Uterus (tissue), 3 donors: ENCODE measurements at regions not wholly inside any gene's neighbourhood (a gene's known extent, or its start where the extent isn't known, plus 50 kb on each side); places are given as distances from the start of the nearest gene placed in this dataset.

Experiments
- DNase-seq, 2 donors: peaks; one replicate each; pipeline ENCODE4 v3.0.0-alpha.2; 2019 to 2020
- H3K27ac ChIP-seq, 2 donors: fragments of 200-600 bp; sonication (generic); 1 replicate in 1 of 2; 2 replicates in 1 of 2; pipeline ENCODE4 v1.5.1; 2016 to 2018
- H3K27me3 ChIP-seq, 2 donors: fragments of 200-600 bp; sonication (generic); one replicate each; pipeline ENCODE4 v1.5.1; 2018 to 2019; ENCODE audit warnings: control low read depth in 1 of 2
- H3K36me3 ChIP-seq, 2 donors: fragments of 200-600 bp; sonication (generic); one replicate each; pipeline ENCODE4 v1.5.1; 2019; ENCODE audit warnings: control low read depth in 1 of 2
- H3K4me1 ChIP-seq, 2 donors: fragments of 200-600 bp; sonication (generic); one replicate each; pipeline ENCODE4 v1.5.1; 2018 to 2019; ENCODE audit warnings: control low read depth in 1 of 2
- H3K4me3 ChIP-seq, 2 donors: fragments of 200-600 bp; sonication (generic); 1 replicate in 1 of 2; 2 replicates in 1 of 2; pipeline ENCODE4 v1.5.1; 2018 to 2019; ENCODE audit warnings: mild to moderate bottlenecking in 1 of 2
- H3K9me3 ChIP-seq, 2 donors: fragments of 200-600 bp; sonication (generic); one replicate each; pipeline ENCODE4 v1.5.1; 2019; ENCODE audit warnings: control low read depth in 1 of 2
- POLR2A ChIP-seq, 2 donors: fragments of 450-650 bp; IDR thresholded peaks; one replicate each; pipeline ENCODE4 v1.6.1; 2016; ENCODE audit warnings: antibody characterized with exemption in 2 of 2, mild to moderate bottlenecking in 1 of 2, moderate library complexity in 1 of 2
- intact Hi-C: fragments of 100-400 bp; cut with DNase I; formaldehyde crosslinking; loops from one replicate; pipeline ENCODE4 v1.15.1; 2023; ENCODE audit warnings: low total_unique reads
- TF ChIP-seq, protein P1 (sequence below), 4 experiments: fragments of 200-600 bp in 2 of 4; fragments of 450-650 bp in 2 of 4; sonication (generic) in 2 of 4; IDR thresholded peaks; one replicate each; pipeline ENCODE4 v1.5.1; 2016 to 2019; ENCODE audit warnings: antibody characterized with exemption in 4 of 4, mild to moderate bottlenecking in 2 of 4, moderate library complexity in 1 of 4
- donor health status: DM: yes; HTN: yes; CAD: no.

DNA sequence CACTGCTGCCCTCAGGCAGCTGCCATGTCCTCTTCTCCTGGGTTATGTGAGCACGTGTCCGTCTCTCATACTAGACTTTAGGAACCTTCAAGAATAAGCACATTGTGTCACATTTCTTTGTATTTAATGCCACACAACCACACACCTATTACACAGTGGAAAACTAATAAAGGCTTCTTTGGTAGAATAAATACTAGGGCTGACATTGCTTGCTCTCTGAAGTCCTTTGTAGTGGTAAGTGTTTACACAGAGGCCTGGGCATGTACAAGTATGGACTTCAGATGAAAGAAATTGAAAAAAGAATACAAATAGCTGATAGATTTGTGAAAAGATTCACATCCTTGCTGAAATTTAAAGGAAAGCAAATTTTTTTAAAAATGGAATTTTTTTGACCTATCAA is 188.1 kb upstream of the CCL2 start:
- no peaks in the 10 kb centered on the region for H3K9me3 ChIP-seq
- intact Hi-C loops, result no loop called here
- H3K27me3 ChIP-seq, result no peaks in the 10 kb centered on the region
- no peaks in the 10 kb centered on the region for H3K4me1 ChIP-seq
- no peak overlapping the region for H3K4me3 ChIP-seq
- no peaks in the 10 kb centered on the region for H3K36me3 ChIP-seq
- DNase-seq, result no peak
- no peak for TF ChIP-seq POLR2A (IDR thresholded peaks at IDR 0.05)
- TF ChIP-seq, protein P1, sequence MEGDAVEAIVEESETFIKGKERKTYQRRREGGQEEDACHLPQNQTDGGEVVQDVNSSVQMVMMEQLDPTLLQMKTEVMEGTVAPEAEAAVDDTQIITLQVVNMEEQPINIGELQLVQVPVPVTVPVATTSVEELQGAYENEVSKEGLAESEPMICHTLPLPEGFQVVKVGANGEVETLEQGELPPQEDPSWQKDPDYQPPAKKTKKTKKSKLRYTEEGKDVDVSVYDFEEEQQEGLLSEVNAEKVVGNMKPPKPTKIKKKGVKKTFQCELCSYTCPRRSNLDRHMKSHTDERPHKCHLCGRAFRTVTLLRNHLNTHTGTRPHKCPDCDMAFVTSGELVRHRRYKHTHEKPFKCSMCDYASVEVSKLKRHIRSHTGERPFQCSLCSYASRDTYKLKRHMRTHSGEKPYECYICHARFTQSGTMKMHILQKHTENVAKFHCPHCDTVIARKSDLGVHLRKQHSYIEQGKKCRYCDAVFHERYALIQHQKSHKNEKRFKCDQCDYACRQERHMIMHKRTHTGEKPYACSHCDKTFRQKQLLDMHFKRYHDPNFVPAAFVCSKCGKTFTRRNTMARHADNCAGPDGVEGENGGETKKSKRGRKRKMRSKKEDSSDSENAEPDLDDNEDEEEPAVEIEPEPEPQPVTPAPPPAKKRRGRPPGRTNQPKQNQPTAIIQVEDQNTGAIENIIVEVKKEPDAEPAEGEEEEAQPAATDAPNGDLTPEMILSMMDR (IDR thresholded peaks at IDR 0.05), result no peak
- H3K27ac ChIP-seq, result no peak overlapping the region

DNA sequence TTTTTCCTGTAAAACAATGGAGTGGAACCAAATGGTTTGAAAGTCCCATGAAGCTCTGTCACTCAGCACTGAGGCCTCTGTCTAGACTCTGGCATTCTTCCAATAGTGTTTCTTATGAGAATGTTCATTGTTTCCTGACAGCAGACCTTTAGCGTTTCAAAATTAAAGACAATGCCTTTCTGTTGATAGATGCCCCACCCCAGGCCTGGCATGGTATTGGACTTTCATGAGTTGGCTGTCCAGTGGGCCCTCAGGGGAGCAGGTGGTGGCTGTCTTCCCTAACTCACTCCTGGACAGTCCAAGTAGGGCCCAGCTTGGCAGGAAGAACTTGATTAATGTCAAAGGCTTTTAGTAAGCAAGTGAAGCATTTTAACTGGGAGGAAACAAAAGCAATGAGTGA is 186.5 kb upstream of the CCL2 start:
- no peak overlapping the region for H3K4me3 ChIP-seq
- no peak overlapping the region for H3K27ac ChIP-seq
- intact Hi-C loops, result no loop called here
- no peaks in the 10 kb centered on the region for H3K4me1 ChIP-seq
- no peak for TF ChIP-seq POLR2A (IDR thresholded peaks at IDR 0.05)
- TF ChIP-seq, protein P1 (IDR thresholded peaks at IDR 0.05), result no peak
- H3K36me3 ChIP-seq, result no peaks in the 10 kb centered on the region
- no peaks in the 10 kb centered on the region for H3K27me3 ChIP-seq
- no peaks in the 10 kb centered on the region for H3K9me3 ChIP-seq
- DNase-seq, result no peak

DNA sequence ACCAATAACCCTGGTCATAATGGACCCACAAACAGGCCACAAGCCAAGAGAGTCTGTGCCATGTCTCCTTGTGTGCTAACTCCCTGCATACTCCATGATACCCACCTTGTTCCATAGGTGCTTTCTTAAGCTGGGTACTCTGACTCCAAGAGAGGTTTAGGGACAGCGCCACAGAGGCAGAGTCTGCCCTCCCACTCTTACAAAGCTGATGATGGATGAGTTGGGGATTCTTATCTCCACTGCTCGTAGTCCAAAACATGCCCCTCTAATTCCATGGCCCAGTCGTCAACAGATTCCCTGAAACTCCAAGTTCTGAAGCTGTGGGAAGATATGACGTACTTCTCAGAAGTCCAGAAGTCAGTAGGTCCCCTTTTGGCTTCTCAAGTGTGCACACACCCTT is 184.4 kb upstream of the CCL2 start:
- DNase-seq, result no peak
- intact Hi-C loops, result no loop called here
- H3K27ac ChIP-seq, result no peak overlapping the region
- no peaks in the 10 kb centered on the region for H3K27me3 ChIP-seq
- H3K4me1 ChIP-seq, result no peaks in the 10 kb centered on the region
- TF ChIP-seq POLR2A (IDR thresholded peaks at IDR 0.05), result no peak
- TF ChIP-seq, protein P1 (IDR thresholded peaks at IDR 0.05), result no peak
- no peaks in the 10 kb centered on the region for H3K9me3 ChIP-seq
- H3K4me3 ChIP-seq, result no peak overlapping the region
- H3K36me3 ChIP-seq, result no peaks in the 10 kb centered on the region

DNA sequence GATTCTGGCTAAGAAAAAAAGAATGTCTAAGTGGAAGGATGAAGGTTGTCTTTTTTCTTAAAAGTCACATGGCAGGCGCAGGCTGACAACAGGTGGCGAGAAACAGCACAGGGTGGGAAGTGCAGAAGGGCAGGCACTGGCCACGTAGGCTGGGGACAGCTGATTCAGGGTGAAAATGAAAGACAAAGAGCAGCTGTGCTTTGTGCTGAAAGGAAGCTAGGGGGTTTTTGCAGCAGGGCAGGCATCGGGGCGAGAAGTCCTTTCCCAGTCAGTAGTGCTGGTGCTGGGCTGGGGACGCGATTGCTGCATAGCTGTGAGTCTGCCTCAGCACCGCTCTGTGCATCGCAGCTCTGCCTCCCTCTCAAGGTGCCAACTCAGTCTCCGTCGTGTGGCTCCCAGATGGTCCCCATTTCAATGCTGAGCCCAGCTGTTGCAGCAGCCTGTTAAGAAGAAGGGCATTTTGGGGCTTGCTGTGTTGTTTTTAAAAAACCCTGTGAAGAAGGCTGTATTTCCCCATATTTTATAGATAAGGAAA is 183.1 kb upstream of the CCL2 start:
- Histone ChIP-seq H3K9me3 (no peaks in the 10 kb centered on the region), H3K4me1 (no peaks in the 10 kb centered on the region), H3K27ac (no peak overlapping the region), H3K36me3 (no peaks in the 10 kb centered on the region), H3K27me3 (no peaks in the 10 kb centered on the region), H3K4me3 (no peak overlapping the region)
- DNase-seq, result no peak
- TF ChIP-seq, protein P1 (IDR thresholded peaks at IDR 0.05), result no peak
- no peak for TF ChIP-seq POLR2A (IDR thresholded peaks at IDR 0.05)
- intact Hi-C loops, result no loop called here

DNA sequence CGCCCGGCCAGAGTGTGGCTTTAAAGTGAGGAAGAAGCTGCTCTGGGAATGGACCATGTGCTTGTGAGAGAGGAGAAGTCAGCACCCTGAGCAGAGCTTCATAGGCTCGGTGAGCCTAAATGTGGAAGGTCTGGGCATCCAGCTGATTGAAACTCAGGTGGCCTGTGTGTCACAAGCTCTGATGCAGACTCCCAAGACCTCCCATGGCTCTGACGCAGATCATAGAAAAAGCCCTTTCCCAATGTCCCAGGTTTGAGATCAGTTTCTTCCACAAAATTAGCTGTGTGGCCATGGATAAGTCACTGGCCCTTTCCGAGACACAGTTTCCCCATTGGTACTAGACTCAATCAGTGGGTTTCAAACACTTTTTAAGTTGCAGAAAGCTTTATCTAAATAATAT is 180.0 kb upstream of the CCL2 start:
- Histone ChIP-seq H3K36me3 (no peaks in the 10 kb centered on the region), H3K4me3 (no peak overlapping the region), H3K4me1 (no peaks in the 10 kb centered on the region), H3K27me3 (no peaks in the 10 kb centered on the region), H3K9me3 (no peaks in the 10 kb centered on the region), H3K27ac (no peak overlapping the region)
- no peak for TF ChIP-seq POLR2A (IDR thresholded peaks at IDR 0.05)
- TF ChIP-seq, protein P1 (IDR thresholded peaks at IDR 0.05), result no peak
- DNase-seq, result no peak
- intact Hi-C loops, result no loop called here
